Transverse colon (tissue), 4 donors: ENCODE measurements at regions not wholly inside any gene's neighbourhood (a gene's known extent, or its start where the extent isn't known, plus 50 kb on each side); places are given as distances from the start of the nearest gene placed in this dataset.

Source experiments
- DNase-seq: peaks from one replicate; pipeline ENCODE4 v3.0.0-alpha.2; 2019
- H3K27ac ChIP-seq, 4 donors: fragments of 200-600 bp; sonication (generic); 2 replicates each; pipeline ENCODE4 v1.5.1; 2016 to 2018; ENCODE audit warnings: inconsistent platforms in 4 of 4
- H3K27me3 ChIP-seq: fragments of 200-600 bp; sonication (generic); 2 replicates; pipeline ENCODE4 v1.5.1; 2017; ENCODE audit warnings: inconsistent platforms
- H3K36me3 ChIP-seq, 4 donors: fragments of 200-600 bp; sonication (generic); 2 replicates each; pipeline ENCODE4 v1.5.1; 2017 to 2019; ENCODE audit warnings: inconsistent platforms in 4 of 4
- H3K4me1 ChIP-seq, 4 donors: fragments of 200-600 bp; sonication (generic); 2 replicates each; pipeline ENCODE4 v1.5.1; 2017 to 2020; ENCODE audit warnings: inconsistent platforms in 4 of 4
- H3K4me3 ChIP-seq, 4 donors: fragments of 200-600 bp; sonication (generic); 1 replicate in 1 of 4; 2 replicates in 3 of 4; pipeline versions ENCODE4 v1.5.1 to v1.6.1; 2017 to 2019; ENCODE audit warnings: inconsistent platforms in 4 of 4
- H3K9me3 ChIP-seq, 2 donors: fragments of 200-600 bp; sonication (generic); 2 replicates each; pipeline ENCODE4 v1.5.1; 2017 to 2019; ENCODE audit warnings: inconsistent platforms in 2 of 2
- EP300 ChIP-seq: sonication (generic); formaldehyde crosslinking; IDR thresholded peaks from one replicate; pipeline ENCODE4 v1.6.1; 2017; ENCODE audit warnings: antibody characterized with exemption, low read depth
- POLR2A ChIP-seq: fragments of 450-650 bp; IDR thresholded peaks from one replicate; pipeline ENCODE4 v1.6.1; 2016; ENCODE audit warnings: antibody characterized with exemption, mild to moderate bottlenecking, moderate library complexity
- POLR2AphosphoS5 ChIP-seq, 3 donors: sonication (generic); formaldehyde crosslinking; IDR thresholded peaks; one replicate each; pipeline ENCODE4 v1.6.1; 2016; ENCODE audit warnings: antibody characterized with exemption in 3 of 3
- WGBS, 2 donors: methylation state at CpG; one replicate each; pipeline ENCODE4 v1.1.5; 2018; ENCODE audit warnings: low coverage in 1 of 2; 5-methylcytosine and 5-hydroxymethylcytosine counted together
- in situ Hi-C, 4 donors: fragments of 200-750 bp; cut with MboI; loops; one replicate each; pipeline versions ENCODE4 v1.15.0 to v1.15.1; 2017; ENCODE audit warnings: low sequenced_read_pairs in 3 of 4, low pct_ligation_motif_present in 1 of 4, low pct_unique_long_range_greater_than_20kb in 1 of 4
- intact Hi-C: fragments of 100-400 bp; cut with DNase I; formaldehyde crosslinking; loops from one replicate; pipeline ENCODE4 v1.15.1; 2023; ENCODE audit warnings: low total_unique reads
- TF ChIP-seq, protein P1 (sequence below), 5 experiments: fragments of 200-600 bp in 3 of 5; fragments of 450-650 bp in 2 of 5; sonication (generic) in 3 of 5; IDR thresholded peaks; 1 replicate in 2 of 5; 2 replicates in 3 of 5; pipeline ENCODE4 v1.5.1; 2016 to 2017; ENCODE audit warnings: antibody characterized with exemption in 5 of 5, inconsistent platforms in 3 of 5, mild to moderate bottlenecking in 2 of 5, moderate library complexity in 1 of 5

DNA sequence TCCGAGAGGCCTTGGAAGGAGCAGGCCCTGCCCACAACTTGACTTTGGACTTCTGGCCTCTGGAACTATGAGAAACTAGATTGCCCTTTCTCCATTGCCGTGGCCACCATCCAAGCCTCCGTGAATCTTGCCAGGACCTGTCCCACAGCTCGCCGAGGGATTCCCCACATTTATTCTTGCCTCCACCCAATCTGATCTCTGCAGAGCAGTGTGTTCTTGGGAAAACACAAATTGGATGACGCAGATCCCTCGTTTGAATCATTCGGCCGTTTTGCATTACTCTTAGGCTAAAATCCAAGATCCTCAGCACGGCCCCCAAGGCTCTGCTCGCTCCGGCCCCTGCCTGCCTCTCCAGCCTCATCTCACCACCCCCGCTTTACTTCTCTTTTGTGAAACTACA is 364.2 kb downstream of the ZNF516 start:
- 80 to 85% methylated on average over 1 to 13 of the region's 13 CpGs for WGBS, 2 donors
- DNase-seq = no peak
- H3K4me3 ChIP-seq = no peak overlapping the region

DNA sequence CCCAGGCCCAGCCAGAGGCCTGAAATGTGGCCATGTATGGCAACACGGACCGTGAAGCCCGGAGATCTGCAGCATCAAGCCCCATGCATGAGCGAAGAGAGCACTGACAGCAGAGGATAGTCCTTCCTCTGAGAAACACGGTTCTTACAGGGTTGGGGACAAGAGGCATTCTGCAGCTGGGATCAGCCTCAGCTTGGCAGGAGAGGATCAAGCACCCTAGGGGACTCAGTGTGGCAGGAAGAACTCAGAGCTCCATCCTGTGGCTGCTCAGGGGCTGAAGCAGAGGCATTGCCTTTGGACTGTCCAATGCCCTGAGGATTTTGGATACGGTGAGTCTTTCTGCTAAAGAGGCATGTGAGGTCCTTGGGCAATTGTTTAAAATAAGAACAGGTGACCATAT is 368.7 kb downstream of the ZNF516 start:
- Histone ChIP-seq H3K27ac (no peak overlapping the region), H3K4me3 (no peak overlapping the region), H3K27me3 (no peaks in the 10 kb centered on the region), H3K4me1 (no peaks in the 10 kb centered on the region), H3K9me3 (no peaks in the 10 kb centered on the region), H3K36me3 (no peaks in the 10 kb centered on the region)
- no peak for DNase-seq
- TF ChIP-seq POLR2A (no peak), POLR2AphosphoS5 (IDR thresholded peaks at IDR 0.05) (no peak), EP300 (no peak)
- TF ChIP-seq, protein P1, sequence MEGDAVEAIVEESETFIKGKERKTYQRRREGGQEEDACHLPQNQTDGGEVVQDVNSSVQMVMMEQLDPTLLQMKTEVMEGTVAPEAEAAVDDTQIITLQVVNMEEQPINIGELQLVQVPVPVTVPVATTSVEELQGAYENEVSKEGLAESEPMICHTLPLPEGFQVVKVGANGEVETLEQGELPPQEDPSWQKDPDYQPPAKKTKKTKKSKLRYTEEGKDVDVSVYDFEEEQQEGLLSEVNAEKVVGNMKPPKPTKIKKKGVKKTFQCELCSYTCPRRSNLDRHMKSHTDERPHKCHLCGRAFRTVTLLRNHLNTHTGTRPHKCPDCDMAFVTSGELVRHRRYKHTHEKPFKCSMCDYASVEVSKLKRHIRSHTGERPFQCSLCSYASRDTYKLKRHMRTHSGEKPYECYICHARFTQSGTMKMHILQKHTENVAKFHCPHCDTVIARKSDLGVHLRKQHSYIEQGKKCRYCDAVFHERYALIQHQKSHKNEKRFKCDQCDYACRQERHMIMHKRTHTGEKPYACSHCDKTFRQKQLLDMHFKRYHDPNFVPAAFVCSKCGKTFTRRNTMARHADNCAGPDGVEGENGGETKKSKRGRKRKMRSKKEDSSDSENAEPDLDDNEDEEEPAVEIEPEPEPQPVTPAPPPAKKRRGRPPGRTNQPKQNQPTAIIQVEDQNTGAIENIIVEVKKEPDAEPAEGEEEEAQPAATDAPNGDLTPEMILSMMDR (IDR thresholded peaks at IDR 0.05) = no peak
- 70 to 89% methylated on average over 5 to 6 of the region's 6 CpGs for WGBS, 2 donors
- intact Hi-C loops (no loop called here), in situ Hi-C loops (no loop called here)

More for the DNA sequence above, 364.2 kb downstream of the ZNF516 start:
- no peaks in the 10 kb centered on the region for H3K9me3 ChIP-seq
- intact Hi-C loops = no loop called here
- H3K36me3 ChIP-seq = no peaks in the 10 kb centered on the region
- no peak overlapping the region for H3K27ac ChIP-seq
- H3K4me1 ChIP-seq = no peaks in the 10 kb centered on the region
- in situ Hi-C loops = no loop called here
- no peak for TF ChIP-seq POLR2AphosphoS5 (IDR thresholded peaks at IDR 0.05)
- TF ChIP-seq, protein P1 (IDR thresholded peaks at IDR 0.05) = no peak
- no peaks in the 10 kb centered on the region for H3K27me3 ChIP-seq

DNA sequence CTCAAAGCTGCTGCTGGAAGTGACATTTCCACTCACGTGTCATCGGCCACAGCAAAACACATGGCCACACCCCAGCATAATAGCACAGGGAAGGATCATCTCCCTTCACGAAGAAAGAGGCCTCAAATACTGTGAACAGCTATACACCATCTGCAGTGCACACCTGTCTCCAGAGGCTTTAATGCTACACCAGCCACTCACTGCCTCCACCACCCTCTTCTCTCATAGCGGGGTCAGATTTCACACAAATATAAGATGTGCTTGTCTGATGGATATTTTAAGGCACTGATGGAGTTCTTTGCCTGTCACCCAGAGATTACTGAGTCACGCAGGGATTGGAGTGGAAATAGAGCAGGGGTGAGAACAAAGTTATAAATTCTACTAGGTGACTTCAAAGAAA is 374.0 kb downstream of the ZNF516 start:
- H3K36me3 ChIP-seq = no peaks in the 10 kb centered on the region
- intact Hi-C loops (no loop called here), in situ Hi-C loops (no loop called here)
- no peaks in the 10 kb centered on the region for H3K9me3 ChIP-seq
- no peak overlapping the region for H3K4me3 ChIP-seq
- no peaks in the 10 kb centered on the region for H3K4me1 ChIP-seq
- 81% methylated on average over 5 of the region's 5 CpGs; no CpG with 5 or more reads in 1 of the 2 donors for WGBS, 2 donors
- no peak for DNase-seq
- H3K27ac ChIP-seq = no peak overlapping the region
- H3K27me3 ChIP-seq = no peaks in the 10 kb centered on the region
- TF ChIP-seq, protein P1 (IDR thresholded peaks at IDR 0.05) = no peak
- TF ChIP-seq POLR2AphosphoS5 (IDR thresholded peaks at IDR 0.05) = no peak
- no peak for TF ChIP-seq POLR2A
- no peak for TF ChIP-seq EP300

DNA sequence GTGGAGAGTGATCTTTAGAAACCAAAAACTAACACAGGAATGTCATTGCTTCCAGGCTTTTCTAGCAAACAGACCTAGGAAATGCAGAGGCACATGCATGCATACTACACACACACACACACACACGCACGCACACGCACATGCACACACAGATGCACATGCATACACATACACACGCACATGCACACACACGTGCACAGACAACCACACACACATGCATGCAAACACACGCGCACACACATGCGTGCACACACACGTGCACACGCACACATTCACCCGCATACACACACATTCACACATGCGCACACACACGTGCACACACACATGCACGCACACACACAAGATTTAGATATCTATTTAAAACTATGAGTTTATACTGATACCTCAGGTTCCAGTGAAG is 379.5 kb downstream of the ZNF516 start:
- intact Hi-C loops = no loop called here
- no peak for DNase-seq
- H3K4me1 ChIP-seq = no peaks in the 10 kb centered on the region
- TF ChIP-seq POLR2AphosphoS5 (IDR thresholded peaks at IDR 0.05) (no peak), EP300 (no peak), POLR2A (no peak)
- TF ChIP-seq, protein P1 (IDR thresholded peaks at IDR 0.05) = no peak
- H3K4me3 ChIP-seq = no peak overlapping the region
- H3K27ac ChIP-seq = no peak overlapping the region
- no peaks in the 10 kb centered on the region for H3K27me3 ChIP-seq
- H3K9me3 ChIP-seq = no peaks in the 10 kb centered on the region
- WGBS, 2 donors = 80% methylated on average over 14 of the region's 14 CpGs; no CpG with 5 or more reads in 1 of the 2 donors
- no peaks in the 10 kb centered on the region for H3K36me3 ChIP-seq
- in situ Hi-C loops = no loop called here
